GM21619 (cell line): ENCODE measurements at regions not wholly inside any gene's neighbourhood (a gene's known extent, or its start where the extent isn't known, plus 50 kb on each side); places are given as distances from the start of the nearest gene placed in this dataset.

Source experiments
- ATAC-seq: cut with Tn5 transposase; IDR thresholded peaks from one replicate; pipeline ENCODE4 v1.9.1; 2021; ENCODE audit not compliant: unreplicated experiment

GRCh38 chr11:98836156-98836555, 184.6 kb upstream of the CNTN5 start:
- ATAC-seq: no peak

GRCh38 chr11:98842187-98842586, 178.6 kb upstream of the CNTN5 start:
- no peak for ATAC-seq

DNA sequence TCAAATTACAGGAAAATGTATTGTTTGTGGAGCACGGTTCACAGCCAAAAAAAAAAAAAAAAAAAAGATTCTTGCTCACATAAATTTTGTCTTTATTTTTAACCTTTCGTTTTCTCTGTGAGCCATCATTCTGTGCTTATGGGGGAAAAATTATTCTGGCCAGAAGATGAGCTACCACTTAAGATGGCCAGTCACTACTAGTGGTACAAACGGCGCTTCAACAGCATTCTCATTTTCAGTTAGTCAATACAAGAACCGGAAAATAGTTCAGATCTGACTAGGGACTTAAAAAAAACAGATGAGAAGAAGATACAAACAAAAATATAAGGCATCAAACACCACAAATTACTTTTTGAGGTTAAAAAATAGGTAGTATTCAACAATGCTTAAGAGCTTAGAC, 158.6 kb upstream of the CNTN5 start:
- ATAC-seq: no peak

DNA sequence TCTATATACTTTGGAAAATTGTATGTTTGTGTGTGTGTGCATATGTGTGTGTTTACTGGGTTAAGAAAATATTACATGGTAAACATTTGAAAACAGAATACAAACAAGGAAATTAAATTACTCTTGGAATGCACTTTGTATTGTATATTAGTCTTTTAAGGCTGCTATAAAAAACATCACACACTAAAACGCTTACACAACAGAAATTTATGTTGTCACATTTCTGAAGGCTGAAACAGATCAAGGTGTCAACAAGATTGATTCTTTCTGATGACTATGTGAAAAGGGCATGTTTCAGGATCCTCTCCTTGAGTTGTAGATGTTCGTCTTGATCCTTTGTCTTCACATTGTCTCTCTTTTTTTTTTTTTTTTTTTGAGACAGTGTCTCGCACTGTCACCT, 149.1 kb upstream of the CNTN5 start:
- ATAC-seq: no peak

DNA sequence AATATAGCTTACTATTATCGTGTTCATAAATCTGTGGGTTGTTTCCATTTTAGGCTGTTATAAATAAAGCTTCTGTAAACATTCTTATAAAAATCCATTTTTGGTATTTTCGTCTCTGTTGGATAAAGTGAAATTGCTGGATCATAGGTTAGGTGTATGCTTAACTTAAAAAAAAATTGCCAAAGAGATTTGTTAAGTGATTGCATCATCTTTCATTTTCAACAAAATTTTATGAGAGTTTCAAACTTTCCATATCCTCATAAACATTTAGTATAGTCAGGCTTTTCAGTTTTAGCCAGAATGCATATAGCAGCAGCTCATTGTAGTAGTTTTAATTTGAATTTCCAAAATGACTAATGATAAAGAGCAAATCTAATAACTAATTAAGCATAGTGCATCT, 146.7 kb upstream of the CNTN5 start:
- ATAC-seq: no peak

- ATAC-seq: no peak
Measured at GRCh38 chr11:98895936-98896335, 124.8 kb upstream of the CNTN5 start.

GRCh38 chr11:98940913-98941312, 79.8 kb upstream of the CNTN5 start:
- ATAC-seq: no peak

GRCh38 chr11:98944461-98944860, 76.3 kb upstream of the CNTN5 start:
- ATAC-seq: no peak

DNA sequence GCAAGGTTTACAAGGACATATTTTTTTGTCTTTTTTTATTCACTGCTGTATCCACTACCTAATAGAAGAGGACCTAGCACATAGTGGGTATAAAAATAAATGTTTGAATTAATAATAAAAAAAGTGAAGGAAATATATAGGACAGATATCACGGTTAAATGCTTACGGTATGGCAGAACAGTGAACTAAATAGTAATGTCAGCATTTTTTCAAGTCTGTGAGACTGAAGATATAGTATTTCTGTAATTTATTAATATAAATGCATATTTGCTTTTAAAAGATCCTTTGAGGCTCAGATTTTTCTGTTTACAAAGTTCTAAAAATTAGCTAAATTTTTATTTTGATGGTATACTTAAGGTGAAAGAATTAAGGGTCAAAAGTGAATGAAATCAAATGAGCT, 68.6 kb upstream of the CNTN5 start:
- no peak for ATAC-seq

GRCh38 chr11:98955551-98955950, 65.2 kb upstream of the CNTN5 start:
- no peak for ATAC-seq

- ATAC-seq: no peak
Measured at GRCh38 chr11:98964146-98964545, 56.6 kb upstream of the CNTN5 start.

DNA sequence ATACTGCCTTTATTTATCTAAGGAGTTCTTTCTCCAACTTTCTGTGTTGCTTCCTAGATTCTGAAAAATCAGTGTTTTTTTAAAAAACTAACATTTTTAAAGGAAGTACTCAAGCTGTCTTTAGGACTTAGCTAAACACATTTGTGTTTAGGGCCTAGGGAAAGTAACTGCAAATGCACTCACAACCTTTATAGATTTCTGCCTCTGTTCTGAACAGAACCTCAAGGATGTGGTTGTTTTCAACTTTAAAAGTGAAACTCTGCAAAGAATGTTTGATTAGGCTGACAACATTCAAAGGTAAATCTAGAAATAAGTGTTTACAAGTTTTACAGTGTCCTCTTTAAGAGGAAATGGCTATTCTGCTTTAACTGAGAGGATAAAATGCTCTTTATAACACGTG, 55.4 kb upstream of the CNTN5 start:
- ATAC-seq: no peak

DNA sequence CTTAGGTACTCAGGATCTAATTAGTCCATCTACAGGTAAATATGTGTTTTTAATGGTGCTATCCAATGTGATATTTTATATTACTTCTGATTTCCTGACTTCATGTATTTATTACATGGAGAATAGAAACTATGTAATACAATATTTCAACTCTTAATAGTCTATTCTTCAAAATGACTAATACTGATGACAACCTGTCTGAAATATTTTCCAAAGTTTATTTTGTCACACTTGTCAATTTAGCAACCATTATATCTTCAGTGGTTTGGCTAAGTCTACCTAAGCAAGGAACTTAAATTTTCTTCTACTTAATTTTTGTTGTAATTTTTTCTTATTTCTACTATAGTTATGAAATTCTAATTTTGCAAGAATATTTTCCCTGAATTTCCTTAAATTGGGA, 55.0 kb upstream of the CNTN5 start:
- ATAC-seq: no peak

DNA sequence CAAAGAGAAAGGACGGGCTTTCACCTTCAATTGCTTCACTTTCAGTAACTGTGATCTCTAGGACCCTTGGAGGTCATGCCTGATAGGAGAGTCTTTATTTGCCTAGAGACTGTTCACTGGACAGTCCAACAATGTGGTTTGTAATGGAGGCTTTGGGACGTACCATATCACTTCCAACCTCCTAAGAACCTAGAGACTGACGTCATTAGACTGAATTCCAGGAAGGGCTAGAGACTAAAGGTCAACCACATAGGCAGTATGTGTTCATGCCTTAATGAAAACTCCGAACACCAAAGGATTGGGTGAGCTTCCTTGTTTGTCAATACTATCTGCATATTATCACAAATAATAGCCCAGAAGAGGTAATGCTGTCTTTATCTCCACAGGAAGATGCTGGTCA, 53.7 kb upstream of the CNTN5 start:
- ATAC-seq: no peak
